DMS 273 (cell line): ENCODE measurements at regions not wholly inside any gene's neighbourhood (a gene's known extent, or its start where the extent isn't known, plus 50 kb on each side); places are given as distances from the start of the nearest gene placed in this dataset.
A peak's percentile ranks its signal among the peaks of the same experiment; 100 is the strongest.

Source experiments
- DNase-seq: peaks from one replicate; lab custom pipeline; 2025; ENCODE audit not compliant: unreplicated experiment; lab: John Stamatoyannopoulos, UW

DNA sequence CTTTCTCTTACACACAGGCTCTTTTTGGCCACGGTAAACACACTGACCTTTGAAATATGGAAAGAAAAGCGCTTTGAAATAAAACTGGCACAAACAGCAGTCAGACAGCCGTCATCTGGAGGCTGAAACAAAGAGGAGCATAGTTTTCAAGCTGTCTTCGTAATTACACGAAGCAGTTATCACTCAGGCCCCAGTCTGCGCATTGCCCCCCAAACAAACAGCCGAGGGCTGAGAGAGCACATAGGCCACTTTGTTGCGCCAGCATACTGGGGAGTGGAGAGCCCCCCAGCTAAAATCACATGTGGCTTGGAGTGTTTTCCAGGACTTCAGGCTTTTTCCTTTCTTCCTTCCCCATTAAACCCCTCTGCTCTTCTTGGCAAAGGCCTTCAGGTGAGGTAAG is 142.9 kb upstream of the BTG1 start:
- DNase-seq, result no peak

DNA sequence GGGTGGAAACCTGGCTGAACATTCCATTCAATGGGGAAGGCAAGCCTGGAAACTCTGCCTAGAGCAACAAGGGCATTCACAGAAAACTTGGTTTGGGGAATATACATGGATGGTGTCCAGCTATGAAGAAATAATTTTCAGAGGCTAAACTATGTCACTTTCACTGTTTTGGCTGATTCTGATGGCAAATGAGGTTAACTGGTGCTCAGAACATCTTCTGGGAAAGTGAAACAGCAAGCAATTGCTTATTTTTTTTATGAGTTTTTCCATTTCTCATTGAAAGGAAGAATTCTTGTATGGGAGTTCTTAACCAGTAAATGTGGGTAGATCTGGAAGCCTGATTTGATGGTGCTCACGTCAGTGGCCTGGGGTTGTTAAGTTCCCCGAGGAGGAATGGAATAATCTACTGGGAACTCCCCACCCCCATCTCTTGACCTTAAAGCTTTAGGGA is 132.8 kb upstream of the BTG1 start:
- DNase-seq, result no peak

DNA sequence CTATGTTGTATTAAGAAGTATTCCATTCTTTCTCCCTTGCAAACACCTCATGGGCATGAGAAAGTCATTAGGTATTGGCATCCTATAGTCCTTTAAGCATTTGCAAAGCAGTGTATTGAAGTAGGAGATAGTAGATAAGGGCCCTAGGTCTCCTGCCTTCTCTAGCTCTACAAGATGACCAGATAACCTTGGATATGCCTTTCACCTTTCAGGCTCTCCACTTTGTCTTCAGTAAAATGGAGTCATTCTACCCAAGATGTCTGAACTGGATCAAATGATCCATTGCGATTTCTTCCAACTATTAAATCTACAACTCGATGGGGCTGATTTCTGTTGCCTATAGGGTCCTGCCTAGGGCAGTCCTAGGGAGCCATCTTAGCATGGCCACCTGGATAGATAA is 132.1 kb upstream of the BTG1 start:
- DNase-seq, result no peak

DNA sequence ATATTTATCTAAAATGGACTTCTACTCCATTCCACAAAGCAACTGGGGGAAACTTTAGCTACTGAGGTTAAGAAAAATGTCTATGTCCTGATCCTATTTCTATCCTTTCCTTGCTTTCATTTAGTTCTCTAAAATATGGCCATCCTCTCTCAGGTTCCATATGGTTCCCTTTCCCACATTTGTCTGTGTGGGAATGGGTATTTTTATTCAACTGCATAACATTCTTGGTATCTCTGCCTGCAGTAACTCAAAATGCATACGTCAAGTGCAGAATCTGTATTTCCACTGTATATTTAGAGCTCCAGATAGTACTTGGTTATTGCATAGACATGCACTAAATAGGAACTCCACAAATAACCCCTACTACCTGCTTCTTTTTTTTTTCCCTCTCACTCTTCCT is 130.6 kb upstream of the BTG1 start:
- no peak for DNase-seq

DNA sequence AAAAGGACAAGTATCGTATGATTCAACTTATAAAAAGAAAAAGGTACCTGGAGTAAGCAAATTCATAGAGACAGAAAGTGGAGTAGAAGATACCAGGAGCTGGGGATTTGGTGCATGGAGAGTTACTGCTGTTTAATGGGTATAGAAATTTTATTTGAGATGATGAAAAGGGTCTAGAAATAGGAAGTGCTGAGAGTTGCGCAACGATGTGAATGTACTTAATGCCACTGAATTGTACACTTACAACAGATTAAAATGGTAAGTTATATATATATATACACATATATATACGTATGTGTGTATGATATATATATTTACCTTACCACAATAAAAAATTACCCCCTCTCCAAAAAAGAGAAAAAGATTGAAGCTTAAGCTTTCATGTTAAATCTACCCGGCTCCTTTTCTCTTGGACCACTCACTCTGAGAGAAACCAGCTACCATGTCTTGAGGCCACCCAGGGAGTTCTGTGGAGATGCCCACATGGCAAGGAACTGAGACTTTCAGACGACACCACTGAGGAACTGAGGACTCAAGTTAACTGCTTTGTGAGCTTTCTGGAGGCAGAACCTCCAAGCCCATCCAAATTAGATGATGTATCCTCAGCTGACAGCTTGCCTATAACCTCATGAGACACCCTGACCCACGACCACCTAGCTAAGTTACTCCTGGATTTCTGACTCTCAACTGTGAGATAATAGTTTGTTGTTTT is 130.0 kb upstream of the BTG1 start:
- no peak for DNase-seq

DNA sequence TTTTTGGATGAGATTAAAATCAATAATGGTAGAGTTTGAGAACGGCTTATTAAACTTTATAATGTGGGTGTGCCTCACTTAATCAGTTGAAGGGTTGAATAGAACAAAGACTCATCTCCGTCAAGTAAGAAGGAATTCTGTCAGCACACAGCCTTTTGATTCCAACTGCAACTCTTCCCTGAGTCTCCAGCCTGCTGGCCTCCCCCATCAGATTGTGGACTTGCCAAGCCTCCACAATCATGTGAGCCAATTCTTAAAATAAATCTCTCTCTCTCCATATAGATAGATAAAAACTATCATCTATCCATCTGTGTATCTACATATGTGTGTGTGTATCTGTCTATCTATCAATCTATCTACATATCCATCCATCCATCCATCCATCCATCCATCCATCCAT is 127.4 kb upstream of the BTG1 start:
- DNase-seq, result no peak

DNA sequence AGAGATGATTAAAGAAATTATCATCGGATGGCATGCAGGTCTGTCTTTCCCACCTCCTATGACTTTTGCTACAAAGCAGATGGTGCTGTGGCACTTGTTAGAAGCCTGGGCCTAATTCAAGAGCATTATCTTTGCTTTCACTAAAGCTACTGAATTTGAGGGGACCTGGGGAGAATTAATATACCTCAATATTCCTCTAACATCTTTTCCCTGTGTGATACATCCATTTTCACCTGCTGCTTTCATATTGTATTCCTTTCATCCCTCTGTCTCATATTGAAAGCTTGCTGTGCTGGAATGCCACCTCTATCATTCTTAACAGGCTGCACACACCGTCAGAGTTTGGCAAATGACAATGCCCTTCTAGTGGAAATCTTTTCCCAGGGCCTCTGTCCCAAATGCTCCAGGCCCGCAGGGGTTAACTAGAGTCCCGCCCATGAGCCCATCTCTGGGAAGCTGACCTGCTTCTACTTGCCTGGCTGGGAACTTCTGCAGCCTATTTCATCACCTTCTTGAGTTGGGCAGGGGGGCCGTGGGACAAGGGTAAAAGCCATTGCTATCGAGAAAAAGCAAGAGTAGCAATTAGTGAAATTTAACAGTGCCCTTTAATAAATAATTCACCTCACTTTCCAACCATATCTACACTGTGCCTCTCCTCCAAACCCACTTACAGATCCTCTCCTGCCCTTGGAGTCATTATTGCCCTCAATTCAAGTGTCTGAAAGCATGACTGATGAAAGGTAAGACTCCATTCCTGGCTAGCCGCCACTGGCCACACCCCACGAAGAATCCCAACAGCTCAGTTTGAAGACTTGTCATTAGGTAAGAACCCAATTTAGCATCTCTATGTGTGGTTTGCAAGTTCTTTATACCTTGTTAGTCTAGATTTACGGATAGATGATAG is 126.7 kb upstream of the BTG1 start:
- DNase-seq, result no peak

DNA sequence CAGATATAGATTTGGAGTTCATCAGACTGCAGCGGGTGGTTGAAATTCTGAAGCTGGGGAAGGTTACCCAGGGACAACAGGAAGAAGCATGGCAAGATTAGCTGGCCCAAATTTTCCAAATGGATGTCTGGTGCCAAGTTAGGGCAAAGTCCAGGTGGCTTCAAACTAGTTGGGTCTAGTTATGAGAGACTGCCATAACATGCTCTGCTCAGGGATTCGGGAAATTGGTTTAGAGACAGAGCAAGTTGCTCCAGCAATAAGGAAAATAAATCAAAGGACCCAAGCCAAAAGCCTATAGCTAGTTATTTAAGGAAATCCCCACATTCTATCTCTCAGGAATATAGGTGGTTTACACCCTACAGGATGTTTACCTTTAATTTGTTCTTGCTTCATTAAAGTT is 125.7 kb upstream of the BTG1 start:
- no peak for DNase-seq

DNA sequence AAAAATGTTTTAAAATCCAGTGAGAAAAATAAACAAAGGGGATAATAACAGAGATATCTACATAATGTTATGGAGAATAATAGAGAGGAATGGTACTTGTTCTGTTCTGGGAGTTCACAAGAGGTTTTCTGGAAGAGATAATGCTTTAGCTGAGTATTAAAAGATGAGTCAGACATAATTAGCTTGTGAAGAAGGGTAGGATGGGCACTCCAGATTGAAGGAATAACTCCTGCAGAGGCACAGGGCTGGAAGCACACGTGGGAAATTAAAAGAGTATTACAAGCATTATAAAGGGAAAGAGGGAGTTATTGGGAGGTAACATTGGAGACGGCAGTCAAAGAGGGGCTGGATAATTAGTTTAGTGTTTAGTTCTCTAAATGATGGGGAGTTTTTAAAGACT is 124.9 kb upstream of the BTG1 start:
- no peak for DNase-seq

DNA sequence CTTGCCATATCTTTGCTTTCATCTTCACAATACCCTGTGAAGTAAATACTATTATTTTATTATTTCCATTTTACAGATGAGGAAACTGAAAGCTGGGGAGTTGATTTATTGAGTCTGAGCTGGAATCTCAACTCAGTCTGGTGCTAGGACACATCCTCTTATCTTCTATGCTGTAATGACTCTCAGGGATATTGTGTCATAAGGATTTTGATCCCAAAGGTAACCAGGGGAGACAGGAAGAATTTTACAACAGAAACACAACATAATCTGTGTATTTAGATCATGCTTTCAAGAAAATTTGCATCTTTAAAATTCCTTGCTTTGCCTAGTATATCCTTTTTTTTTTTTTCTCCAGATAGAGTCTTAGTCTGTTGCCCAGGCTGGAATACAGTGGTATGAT is 123.3 kb upstream of the BTG1 start:
- DNase-seq, result no peak

DNA sequence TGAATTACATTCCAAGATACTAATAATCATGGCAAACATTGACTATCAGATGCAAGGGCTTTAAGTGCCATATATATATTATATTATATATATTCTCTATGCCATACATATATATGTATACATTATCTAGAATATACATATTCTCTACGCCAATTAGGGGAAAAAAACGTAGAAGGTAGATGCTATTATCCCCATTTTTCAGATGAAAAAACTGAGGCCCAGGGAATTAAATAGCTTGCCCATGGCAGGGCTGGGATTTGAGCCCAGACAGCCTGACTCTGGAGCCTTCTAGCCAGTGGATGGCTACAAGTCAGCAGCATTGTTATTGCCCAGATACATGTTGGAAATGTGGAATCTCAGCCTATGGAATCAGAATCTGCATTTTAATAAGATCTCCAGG is 116.0 kb upstream of the BTG1 start:
- DNase-seq, result no peak

DNA sequence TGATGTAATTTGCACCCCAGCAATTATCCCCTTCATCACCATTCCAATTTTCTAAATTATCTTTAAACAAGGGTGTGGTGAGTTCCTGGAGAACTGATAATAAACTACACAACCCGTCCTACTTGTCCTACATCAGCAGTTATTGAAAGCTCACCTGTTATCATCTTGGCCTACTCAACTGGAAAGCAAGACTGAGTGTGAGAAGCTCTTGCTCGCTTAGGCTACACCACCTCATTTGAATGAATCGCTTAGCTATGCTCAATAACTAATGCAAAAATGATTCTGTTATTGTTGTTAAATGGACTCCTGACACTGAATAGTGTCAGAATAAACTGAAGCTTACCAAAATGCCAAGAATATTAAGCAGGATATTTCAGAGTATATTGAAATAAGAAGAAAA is 115.4 kb upstream of the BTG1 start:
- no peak for DNase-seq

DNA sequence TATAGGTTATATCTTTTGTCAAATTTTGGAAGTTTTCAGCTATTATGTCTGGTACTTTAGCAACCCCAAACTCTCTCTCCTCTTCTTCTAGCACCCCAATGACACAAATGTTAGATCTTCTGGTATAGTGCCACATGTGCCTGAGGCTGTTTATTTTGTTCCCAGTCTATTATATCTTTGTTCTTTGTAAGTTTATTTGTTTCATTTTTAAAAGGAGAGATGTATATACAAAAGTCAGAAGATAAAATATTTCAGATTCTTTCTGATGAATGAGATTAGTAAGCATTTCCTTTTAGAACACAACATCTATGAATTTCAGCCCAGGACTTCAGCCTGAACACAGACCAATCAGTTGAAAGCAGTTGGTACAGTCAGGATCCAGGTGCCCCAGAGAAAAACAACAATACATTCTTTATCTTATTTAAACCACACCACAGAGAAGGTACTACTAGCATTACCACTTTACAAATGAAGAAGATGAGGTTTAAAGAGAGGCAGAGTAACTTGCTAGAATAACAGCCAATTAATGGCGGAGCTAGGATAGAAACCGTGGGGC is 114.1 kb upstream of the BTG1 start:
- no peak for DNase-seq

DNA sequence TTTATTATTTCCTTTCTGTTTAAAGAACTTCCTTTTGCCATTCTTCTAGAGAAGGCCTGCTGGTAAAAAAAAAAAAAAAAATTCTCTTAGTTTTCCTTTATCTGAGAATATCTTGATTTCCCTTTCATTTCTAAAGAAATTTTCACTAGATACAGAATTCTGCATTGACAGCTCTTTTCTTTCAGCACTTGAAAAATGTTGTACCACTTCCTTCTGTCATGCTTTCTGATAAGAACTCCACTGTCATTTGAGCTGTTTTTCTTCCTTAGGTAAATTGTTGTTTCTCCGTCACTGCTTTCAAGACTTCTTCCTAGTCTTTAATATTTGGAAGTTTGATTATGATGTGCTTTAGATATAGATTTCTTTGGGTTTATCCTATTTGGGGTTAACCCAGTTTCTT is 113.6 kb upstream of the BTG1 start:
- DNase-seq, result no peak

DNA sequence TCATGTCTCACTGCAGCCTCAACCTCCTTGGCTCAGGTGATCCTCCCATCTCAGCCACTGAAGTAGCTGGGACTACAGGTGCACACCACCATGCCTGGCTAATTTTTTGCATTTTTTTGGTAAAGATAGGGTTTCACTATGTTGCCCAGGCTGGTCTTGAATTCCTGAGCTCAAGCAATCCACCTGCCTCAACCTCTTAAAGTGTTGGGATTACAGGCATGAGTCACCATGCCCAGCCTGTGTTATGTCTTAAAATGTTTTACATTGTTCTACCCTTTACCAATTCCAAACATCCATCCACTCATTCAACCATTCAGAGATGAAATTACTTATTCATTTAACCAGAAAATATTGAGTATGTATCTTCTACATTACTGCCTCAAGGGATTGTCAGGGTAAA is 111.6 kb upstream of the BTG1 start:
- DNase-seq, result no peak

DNA sequence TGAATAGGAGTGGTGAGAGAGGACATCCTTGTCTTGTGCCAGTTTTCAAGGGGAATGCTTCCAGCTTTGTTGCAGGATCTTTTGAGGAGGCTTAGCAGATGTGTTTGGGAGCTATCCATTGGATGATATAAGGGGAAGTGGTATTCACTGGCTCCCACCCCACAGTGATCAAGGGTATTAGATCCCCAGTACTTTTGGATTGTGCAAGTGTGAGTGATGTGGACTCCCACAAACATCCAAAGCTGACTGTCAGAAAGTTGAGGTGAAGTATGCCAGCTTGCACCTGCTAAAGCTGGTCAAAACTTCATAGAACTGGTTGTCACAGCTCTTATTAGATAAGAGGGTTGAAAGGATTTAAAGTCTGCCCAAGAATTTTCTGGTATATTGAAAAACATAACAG is 110.1 kb upstream of the BTG1 start:
- DNase-seq, result no peak

DNA sequence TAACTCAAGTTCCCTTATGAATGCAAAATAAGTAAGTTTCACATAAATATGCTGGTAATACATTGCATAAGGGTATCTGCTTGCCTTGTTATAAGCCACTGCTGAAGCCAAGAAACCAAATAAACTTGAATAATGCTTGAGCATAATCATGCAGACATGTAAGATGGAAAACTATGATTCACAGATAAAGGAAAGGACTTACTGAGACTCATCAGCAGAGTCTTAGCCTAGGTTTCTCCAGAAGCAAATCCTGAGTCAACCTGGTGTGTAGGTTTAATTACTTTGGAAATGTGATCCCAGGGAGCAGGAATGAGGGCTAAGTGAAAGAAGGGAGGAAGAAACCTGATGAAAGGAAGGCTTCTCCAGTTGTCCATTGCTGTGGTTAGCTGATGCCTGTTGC is 107.7 kb upstream of the BTG1 start:
- DNase-seq, result no peak

DNA sequence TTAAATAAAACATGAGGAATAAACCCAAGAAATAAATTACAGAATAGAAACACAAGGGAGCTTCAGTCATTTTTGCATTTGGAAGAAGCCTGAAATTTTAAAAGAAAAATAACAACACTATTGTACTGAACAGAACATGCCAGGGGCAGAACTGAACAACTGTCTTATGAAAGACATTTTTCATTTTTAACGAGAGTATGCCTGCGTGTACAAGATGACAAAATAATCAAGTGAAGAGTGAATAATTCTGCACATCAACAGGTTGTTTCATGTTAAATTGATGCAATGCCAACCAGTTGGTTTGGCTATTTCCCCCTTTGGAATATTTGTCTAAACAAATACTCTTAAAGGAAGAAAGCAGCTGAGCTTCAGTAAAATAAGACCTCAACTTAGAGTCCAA is 103.3 kb upstream of the BTG1 start:
- DNase-seq, result no peak

DNA sequence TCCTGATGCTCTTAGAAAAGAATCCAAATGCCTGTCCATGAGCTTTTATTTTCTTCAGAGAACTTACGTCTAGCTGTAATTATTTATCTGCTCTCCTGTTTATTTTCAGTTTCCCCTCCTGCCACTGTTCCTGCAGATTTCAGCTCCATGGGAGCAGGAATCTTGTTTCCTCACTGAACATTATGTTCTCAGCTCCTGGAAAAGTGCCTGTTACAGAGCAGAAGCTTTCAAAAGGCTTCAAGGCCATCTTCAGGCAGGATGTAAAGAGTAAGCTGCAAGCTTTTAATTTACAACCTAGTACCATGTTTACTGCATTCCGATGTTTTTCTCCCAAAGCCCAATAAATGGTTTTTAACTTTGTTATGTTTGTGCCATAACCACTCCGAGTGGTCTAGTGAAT is 98.4 kb upstream of the BTG1 start:
- DNase-seq, result peak; percentile 10

DNA sequence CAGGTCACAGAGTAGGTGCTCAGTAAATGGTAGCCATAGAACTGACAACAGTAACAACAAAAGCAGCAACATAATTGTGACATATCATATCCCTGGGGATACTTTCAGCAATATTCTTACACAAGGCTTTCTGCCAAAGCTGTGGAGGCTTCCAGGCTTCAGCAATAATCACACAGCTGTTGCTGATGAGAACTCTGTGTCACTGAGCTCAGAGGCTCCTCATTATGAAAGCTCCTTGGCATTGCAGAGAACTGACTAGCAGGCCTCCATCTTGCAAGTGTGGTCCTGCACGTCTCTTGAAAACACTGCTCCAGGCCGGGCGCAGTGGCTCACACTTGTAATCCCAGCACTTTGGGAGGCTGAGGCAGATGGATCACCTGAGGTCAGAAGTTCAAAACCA is 97.3 kb upstream of the BTG1 start:
- DNase-seq, result peak; percentile 45

DNA sequence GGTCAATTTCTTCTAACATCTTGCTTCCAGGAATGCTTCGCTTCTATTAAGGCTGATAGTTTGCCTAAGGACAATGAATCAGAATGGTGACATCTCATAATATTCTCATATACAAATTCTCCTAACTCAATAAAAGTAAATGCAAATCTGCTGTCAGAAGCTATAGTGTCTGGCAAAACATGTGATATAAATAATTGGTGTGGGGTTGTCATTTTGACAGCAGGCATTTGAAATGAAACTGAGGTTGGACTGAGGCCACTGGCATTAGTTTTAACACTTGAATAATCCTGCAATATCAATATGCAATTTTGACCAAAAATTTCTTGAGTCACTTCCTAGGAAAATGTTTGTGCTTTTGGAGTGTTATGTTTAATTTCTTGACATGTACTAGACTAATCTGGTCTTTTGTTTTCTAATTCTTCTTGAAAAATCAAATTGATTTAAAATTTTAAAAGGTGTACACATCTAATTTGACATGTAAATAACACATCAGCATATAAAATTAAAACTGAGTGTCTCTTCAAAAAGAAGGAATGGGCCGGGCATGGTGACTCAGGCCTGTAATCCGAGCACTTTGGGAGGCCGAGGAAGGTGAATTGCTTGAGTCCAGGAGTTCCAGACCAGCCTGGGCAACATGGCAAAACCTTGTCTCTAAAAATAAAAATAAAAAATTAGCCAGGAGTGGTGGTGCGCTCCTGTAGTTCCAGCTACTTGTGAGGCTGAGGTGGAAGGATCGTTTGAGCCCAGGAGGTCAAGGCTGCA is 92.3 kb upstream of the BTG1 start:
- no peak for DNase-seq

DNA sequence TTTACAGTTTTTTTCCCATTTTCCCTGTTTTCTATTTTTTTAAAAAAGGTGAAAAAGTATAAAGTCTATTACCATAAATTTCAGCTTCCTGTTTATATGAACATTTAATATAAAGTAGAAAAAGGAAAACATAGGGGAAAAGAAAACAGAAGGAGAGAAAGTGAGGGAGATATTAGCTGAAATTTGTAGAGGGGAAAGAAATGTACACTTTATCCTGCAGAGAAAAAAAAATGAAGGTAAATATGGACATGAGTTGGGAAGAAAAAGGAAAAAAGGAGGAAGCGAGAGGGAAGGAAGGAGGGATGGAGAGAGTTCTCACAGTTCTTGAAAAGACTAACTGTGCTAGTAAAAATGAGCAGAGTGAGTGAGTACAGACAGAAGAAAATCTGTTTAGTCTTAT is 91.6 kb upstream of the BTG1 start:
- DNase-seq, result no peak
